ENCODE measurements at regions not wholly inside any gene's neighbourhood (a gene's known extent, or its start where the extent isn't known, plus 50 kb on each side); places are given as distances from the start of the nearest gene placed in this dataset.
"Not testable (repeated sequence)": the region's sequence is repeated elsewhere in the genome, so short reads cannot be mapped to it uniquely, and the experiment has no call there.

- no CpG with 5 or more reads among the region's 3 CpGs for WGBS (ENCODE audit: extremely low coverage, insufficient coverage, insufficient read length)
- Histone ChIP-seq H3K23ac (ENCODE audit: low read length) (no peak overlapping the region), H3K14ac (ENCODE audit: low read length) (no peak overlapping the region), H2BK12ac (ENCODE audit: low read length) (no peak overlapping the region), H3K79me2 (ENCODE audit: control insufficient read depth, insufficient read depth, low read length, poor library complexity) (no peaks in the 10 kb centered on the region), H4K8ac (ENCODE audit: low read depth, low read length) (no peak overlapping the region), H3K9me3 (ENCODE audit: insufficient read depth, low read depth, low read length) (no peaks in the 10 kb centered on the region), H3K9ac (ENCODE audit: low read length) (no peak overlapping the region), H3K79me1 (ENCODE audit: low read length) (no peaks in the 10 kb centered on the region), H3K27me3 (ENCODE audit: insufficient read depth, low read length) (no peaks in the 10 kb centered on the region), H3K18ac (ENCODE audit: low read length) (no peak overlapping the region), H2AK5ac (ENCODE audit: low read length) (no peak overlapping the region), H2BK5ac (ENCODE audit: low read depth, low read length, poor library complexity) (no peak overlapping the region), H3K4me2 (ENCODE audit: low read length) (no peak overlapping the region), H2BK120ac (ENCODE audit: insufficient read depth, low read length, poor library complexity) (no peak overlapping the region), H4K91ac (ENCODE audit: low read depth, low read length) (no peak overlapping the region), H2AFZ (ENCODE audit: insufficient read depth, low read length, poor library complexity) (no peak overlapping the region), H3K4me3 (ENCODE audit: low read depth, low read length) (no peak overlapping the region), H3K4ac (ENCODE audit: low read depth, low read length) (no peak overlapping the region), H3K4me1 (ENCODE audit: control insufficient read depth in 1 of 2, insufficient read depth in 2 of 2, low read length in 2 of 2) (peaks cover 0 to 3% of the 10 kb centered on the region in 2 experiments), H3K27ac (ENCODE audit: low read depth, low read length) (peak overlapping the region; percentile 10), H3K36me3 (ENCODE audit: control insufficient read depth in 1 of 2, insufficient read depth in 2 of 2, low read length in 2 of 2) (no peaks in the 10 kb centered on the region), H4K12ac (ENCODE audit: low read depth, low read length) (no peak overlapping the region)
- peak in 1 of 2 donors; percentile 17 for DNase-seq
Measured at GRCh38 chr1:99439433-99440075, 175.3 kb downstream of the PLPPR4 start.

DNA sequence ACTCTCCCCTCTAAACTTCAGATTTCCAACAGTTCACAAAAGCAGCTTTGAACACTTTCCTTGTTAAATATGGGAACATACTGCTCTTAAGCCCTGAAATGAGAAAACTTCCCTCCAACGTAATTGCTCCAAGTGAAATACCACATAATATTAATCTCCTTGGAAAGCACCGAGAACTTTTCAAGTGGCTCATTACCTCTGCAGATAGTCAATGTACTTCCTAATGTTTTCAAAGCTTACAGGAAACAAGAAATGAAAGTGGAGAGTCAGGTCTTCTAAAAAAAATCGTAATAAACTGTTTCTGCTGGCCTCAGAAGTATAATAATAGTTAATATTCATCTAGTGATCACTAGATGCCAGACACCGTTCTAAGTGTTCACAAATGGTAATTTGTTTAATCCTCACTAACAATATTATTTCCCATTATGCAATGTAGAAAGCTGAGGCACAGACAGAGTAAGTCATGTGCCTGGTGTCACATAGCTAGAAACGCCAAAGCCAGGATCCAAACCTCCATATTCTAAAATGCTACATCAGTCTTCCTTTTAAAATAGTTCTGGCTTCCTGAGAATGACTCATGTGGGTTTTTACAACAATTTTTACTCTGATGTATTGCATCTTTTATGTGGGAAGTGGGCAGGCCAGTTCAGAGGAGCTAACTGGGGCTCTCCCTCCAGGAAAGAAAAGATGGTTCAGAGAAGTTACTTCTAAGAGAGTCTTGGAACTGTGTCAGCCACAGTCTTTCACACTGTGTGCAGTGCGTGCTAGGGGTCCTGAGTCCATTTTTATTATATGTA, 177.2 kb downstream of the PLPPR4 start:
- Histone ChIP-seq H4K91ac (ENCODE audit: low read depth, low read length) (no peak overlapping the region), H2BK12ac (ENCODE audit: low read length) (no peak overlapping the region), H3K79me2 (ENCODE audit: control insufficient read depth, insufficient read depth, low read length, poor library complexity) (no peaks in the 10 kb centered on the region), H3K4me2 (ENCODE audit: low read length) (no peak overlapping the region), H3K9me3 (ENCODE audit: insufficient read depth, low read depth, low read length) (no peaks in the 10 kb centered on the region), H3K27ac (ENCODE audit: low read depth, low read length) (no peak overlapping the region), H3K36me3 (ENCODE audit: control insufficient read depth in 1 of 2, insufficient read depth in 2 of 2, low read length in 2 of 2) (no peaks in the 10 kb centered on the region), H4K8ac (ENCODE audit: low read depth, low read length) (no peak overlapping the region), H3K4me1 (ENCODE audit: control insufficient read depth in 1 of 2, insufficient read depth in 2 of 2, low read length in 2 of 2) (peaks cover 0 to 3% of the 10 kb centered on the region in 2 experiments), H2BK120ac (ENCODE audit: insufficient read depth, low read length, poor library complexity) (no peak overlapping the region), H2AK5ac (ENCODE audit: low read length) (no peak overlapping the region), H3K9ac (ENCODE audit: low read length) (no peak overlapping the region), H3K23ac (ENCODE audit: low read length) (no peak overlapping the region), H3K4me3 (ENCODE audit: low read depth, low read length) (no peak overlapping the region), H2BK5ac (ENCODE audit: low read depth, low read length, poor library complexity) (peak overlapping the region; percentile 19), H3K14ac (ENCODE audit: low read length) (no peak overlapping the region), H3K27me3 (ENCODE audit: insufficient read depth, low read length) (no peaks in the 10 kb centered on the region), H3K18ac (ENCODE audit: low read length) (no peak overlapping the region), H3K4ac (ENCODE audit: low read depth, low read length) (no peak overlapping the region), H3K79me1 (ENCODE audit: low read length) (no peaks in the 10 kb centered on the region), H2AFZ (ENCODE audit: insufficient read depth, low read length, poor library complexity) (no peak overlapping the region), H4K12ac (ENCODE audit: low read depth, low read length) (no peak overlapping the region)
- no CpG with 5 or more reads among the region's 6 CpGs for WGBS (ENCODE audit: extremely low coverage, insufficient coverage, insufficient read length)
- DNase-seq: peak in 1 of 2 donors; percentile 54

- H3K27ac ChIP-seq (ENCODE audit: low read depth, low read length); H3K23ac ChIP-seq (ENCODE audit: low read length); H3K9me3 ChIP-seq (ENCODE audit: insufficient read depth, low read depth, low read length); H4K8ac ChIP-seq (ENCODE audit: low read depth, low read length); H2AFZ ChIP-seq (ENCODE audit: insufficient read depth, low read length, poor library complexity); H3K4me3 ChIP-seq (ENCODE audit: low read depth, low read length); H3K79me2 ChIP-seq (ENCODE audit: control insufficient read depth, insufficient read depth, low read length, poor library complexity); H2BK120ac ChIP-seq (ENCODE audit: insufficient read depth, low read length, poor library complexity); H3K14ac ChIP-seq (ENCODE audit: low read length); H3K4me2 ChIP-seq (ENCODE audit: low read length); H3K9ac ChIP-seq (ENCODE audit: low read length); H3K36me3 ChIP-seq (ENCODE audit: control insufficient read depth in 1 of 2, insufficient read depth in 2 of 2, low read length in 2 of 2); H2AK5ac ChIP-seq (ENCODE audit: low read length); H4K91ac ChIP-seq (ENCODE audit: low read depth, low read length); H4K12ac ChIP-seq (ENCODE audit: low read depth, low read length); H3K4ac ChIP-seq (ENCODE audit: low read depth, low read length); H2BK12ac ChIP-seq (ENCODE audit: low read length); H3K4me1 ChIP-seq (ENCODE audit: control insufficient read depth in 1 of 2, insufficient read depth in 2 of 2, low read length in 2 of 2); H2BK5ac ChIP-seq (ENCODE audit: low read depth, low read length, poor library complexity); H3K18ac ChIP-seq (ENCODE audit: low read length); H3K27me3 ChIP-seq (ENCODE audit: insufficient read depth, low read length); H3K79me1 ChIP-seq (ENCODE audit: low read length): not testable (repeated sequence)
- no CpG with 5 or more reads among the region's 6 CpGs for WGBS (ENCODE audit: extremely low coverage, insufficient coverage, insufficient read length)
- peak in 1 of 2 donors; percentile 30 for DNase-seq
Measured at GRCh38 chr1:99444211-99444927, 180.1 kb downstream of the PLPPR4 start.

DNA sequence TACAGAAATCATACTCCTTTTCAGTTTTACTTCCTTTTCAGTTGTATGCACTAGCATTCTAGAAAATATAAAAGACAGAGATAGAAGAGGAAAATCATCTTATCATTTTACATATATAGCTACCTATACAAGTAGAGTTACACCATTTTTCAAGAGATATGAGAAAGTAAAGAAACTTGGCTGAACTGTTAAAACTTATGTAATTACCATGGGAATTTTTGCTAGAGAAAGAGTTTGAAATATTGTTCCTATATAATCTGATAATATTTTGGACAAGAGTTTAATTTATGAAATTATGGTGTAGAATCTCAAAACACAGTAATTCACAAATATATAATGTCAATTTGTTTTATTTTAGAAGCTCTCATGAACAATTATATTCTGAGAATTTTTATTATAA, 180.8 kb downstream of the PLPPR4 start:
- Histone ChIP-seq H3K9ac (ENCODE audit: low read length) (no peak overlapping the region), H4K8ac (ENCODE audit: low read depth, low read length) (no peak overlapping the region), H4K12ac (ENCODE audit: low read depth, low read length) (no peak overlapping the region)

More for the DNA sequence above, 180.8 kb downstream of the PLPPR4 start:
- no peak overlapping the region for H2AK5ac ChIP-seq (ENCODE audit: low read length)
- no peaks in the 10 kb centered on the region for H3K79me1 ChIP-seq (ENCODE audit: low read length)
- H3K9me3 ChIP-seq (ENCODE audit: insufficient read depth, low read depth, low read length): no peaks in the 10 kb centered on the region
- H2BK5ac ChIP-seq (ENCODE audit: low read depth, low read length, poor library complexity): no peak overlapping the region
- no peak overlapping the region for H2BK120ac ChIP-seq (ENCODE audit: insufficient read depth, low read length, poor library complexity)
- no peak overlapping the region for H3K4me3 ChIP-seq (ENCODE audit: low read depth, low read length)
- H3K36me3 ChIP-seq (ENCODE audit: control insufficient read depth in 1 of 2, insufficient read depth in 2 of 2, low read length in 2 of 2): no peaks in the 10 kb centered on the region
- no peak overlapping the region for H3K18ac ChIP-seq (ENCODE audit: low read length)
- DNase-seq: no peak
- H3K4me1 ChIP-seq (ENCODE audit: control insufficient read depth in 1 of 2, insufficient read depth in 2 of 2, low read length in 2 of 2): peaks cover 0 to 3% of the 10 kb centered on the region in 2 experiments
- H3K4me2 ChIP-seq (ENCODE audit: low read length): no peak overlapping the region
- H3K27ac ChIP-seq (ENCODE audit: low read depth, low read length): no peak overlapping the region
- H3K79me2 ChIP-seq (ENCODE audit: control insufficient read depth, insufficient read depth, low read length, poor library complexity): no peaks in the 10 kb centered on the region
- H3K27me3 ChIP-seq (ENCODE audit: insufficient read depth, low read length): no peaks in the 10 kb centered on the region
- no peak overlapping the region for H2BK12ac ChIP-seq (ENCODE audit: low read length)
- H3K23ac ChIP-seq (ENCODE audit: low read length): no peak overlapping the region
- no peak overlapping the region for H3K14ac ChIP-seq (ENCODE audit: low read length)
- H4K91ac ChIP-seq (ENCODE audit: low read depth, low read length): no peak overlapping the region
- no peak overlapping the region for H3K4ac ChIP-seq (ENCODE audit: low read depth, low read length)
- H2AFZ ChIP-seq (ENCODE audit: insufficient read depth, low read length, poor library complexity): no peak overlapping the region
